ENCODE measurements at regions not wholly inside any gene's neighbourhood (a gene's known extent, or its start where the extent isn't known, plus 50 kb on each side); places are given as distances from the start of the nearest gene placed in this dataset.

- H3K9me3 ChIP-seq (ENCODE audit: low read length): no peaks in the 10 kb centered on the region
- H3K36me3 ChIP-seq (ENCODE audit: insufficient read depth, low read length): no peaks in the 10 kb centered on the region
- H3F3A ChIP-seq (ENCODE audit: insufficient read depth, low read length): no peaks in the 10 kb centered on the region
- no peak overlapping the region for H3K4me3 ChIP-seq (ENCODE audit: low read depth, low read length, poor library complexity, severe bottlenecking)
- no peaks in the 10 kb centered on the region for H3K4me1 ChIP-seq (ENCODE audit: insufficient read depth, low read length, severe bottlenecking)
- no peak for TF ChIP-seq CTCF (IDR thresholded peaks at IDR 0.05; ENCODE audit: low read length)
- no peak overlapping the region for H3K4me2 ChIP-seq (ENCODE audit: low read length)
- H3K9me2 ChIP-seq (ENCODE audit: low read depth, low read length): no peaks in the 10 kb centered on the region
- H3K9ac ChIP-seq (ENCODE audit: low read length): no peak overlapping the region
- no peak overlapping the region for H3K27ac ChIP-seq (ENCODE audit: low read depth, low read length, poor library complexity, severe bottlenecking)
- H4K20me1 ChIP-seq (ENCODE audit: insufficient read depth, low read length): no peaks in the 10 kb centered on the region
- no peak overlapping the region for H2AFZ ChIP-seq (ENCODE audit: low read length)
- no peaks in the 10 kb centered on the region for H3K27me3 ChIP-seq (ENCODE audit: insufficient read depth, low read length)
- no peaks in the 10 kb centered on the region for H3K79me2 ChIP-seq (ENCODE audit: insufficient read depth, low read length)
Measured at GRCh38 chr5:163963881-163964280, 458.5 kb downstream of the MAT2B start.

- H3K4me3 ChIP-seq (ENCODE audit: low read depth, low read length, poor library complexity, severe bottlenecking): no peak overlapping the region
- H3F3A ChIP-seq (ENCODE audit: insufficient read depth, low read length): no peaks in the 10 kb centered on the region
- TF ChIP-seq EZH2 (IDR thresholded peaks at IDR 0.05; ENCODE audit: borderline replicate concordance, low read length) (no peak), CTCF (IDR thresholded peaks at IDR 0.05; ENCODE audit: low read length) (no peak)
- no peaks in the 10 kb centered on the region for H3K9me3 ChIP-seq (ENCODE audit: low read length)
- H3K27me3 ChIP-seq (ENCODE audit: insufficient read depth, low read length): no peaks in the 10 kb centered on the region
- H4K20me1 ChIP-seq (ENCODE audit: insufficient read depth, low read length): no peaks in the 10 kb centered on the region
- H3K4me1 ChIP-seq (ENCODE audit: insufficient read depth, low read length, severe bottlenecking): no peaks in the 10 kb centered on the region
- no peak overlapping the region for H3K27ac ChIP-seq (ENCODE audit: low read depth, low read length, poor library complexity, severe bottlenecking)
- H3K9ac ChIP-seq (ENCODE audit: low read length): no peak overlapping the region
- H2AFZ ChIP-seq (ENCODE audit: low read length): no peak overlapping the region
- no peaks in the 10 kb centered on the region for H3K79me2 ChIP-seq (ENCODE audit: insufficient read depth, low read length)
- H3K9me2 ChIP-seq (ENCODE audit: low read depth, low read length): no peaks in the 10 kb centered on the region
- no peaks in the 10 kb centered on the region for H3K36me3 ChIP-seq (ENCODE audit: insufficient read depth, low read length)
- no peak overlapping the region for H3K4me2 ChIP-seq (ENCODE audit: low read length)
Measured at GRCh38 chr5:163964671-163965070, 459.3 kb downstream of the MAT2B start.

GRCh38 chr5:163967268-163967667, 461.8 kb downstream of the MAT2B start:
- H2AFZ ChIP-seq (ENCODE audit: low read length): no peak overlapping the region
- no peaks in the 10 kb centered on the region for H3K4me1 ChIP-seq (ENCODE audit: insufficient read depth, low read length, severe bottlenecking)
- H3K36me3 ChIP-seq (ENCODE audit: insufficient read depth, low read length): no peaks in the 10 kb centered on the region
- no peaks in the 10 kb centered on the region for H3F3A ChIP-seq (ENCODE audit: insufficient read depth, low read length)
- TF ChIP-seq EZH2 (IDR thresholded peaks at IDR 0.05; ENCODE audit: borderline replicate concordance, low read length) (no peak), CTCF (IDR thresholded peaks at IDR 0.05; ENCODE audit: low read length) (no peak)
- no peak overlapping the region for H3K27ac ChIP-seq (ENCODE audit: low read depth, low read length, poor library complexity, severe bottlenecking)
- H3K79me2 ChIP-seq (ENCODE audit: insufficient read depth, low read length): no peaks in the 10 kb centered on the region
- no peaks in the 10 kb centered on the region for H3K27me3 ChIP-seq (ENCODE audit: insufficient read depth, low read length)
- no peaks in the 10 kb centered on the region for H4K20me1 ChIP-seq (ENCODE audit: insufficient read depth, low read length)
- no peaks in the 10 kb centered on the region for H3K9me3 ChIP-seq (ENCODE audit: low read length)
- H3K9me2 ChIP-seq (ENCODE audit: low read depth, low read length): no peaks in the 10 kb centered on the region
- H3K9ac ChIP-seq (ENCODE audit: low read length): no peak overlapping the region
- H3K4me3 ChIP-seq (ENCODE audit: low read depth, low read length, poor library complexity, severe bottlenecking): no peak overlapping the region
- no peak overlapping the region for H3K4me2 ChIP-seq (ENCODE audit: low read length)
